CD4-positive, alpha-beta T cell treated with Interleukin-17A for 4 hours (primary cell): ENCODE measurements at regions not wholly inside any gene's neighbourhood (a gene's known extent, or its start where the extent isn't known, plus 50 kb on each side); places are given as distances from the start of the nearest gene placed in this dataset.

ENCODE experiments used
- DNase-seq: peaks from one replicate; pipeline ENCODE4 v3.0.0-alpha.2; 2020; ENCODE audit warnings: mixed read lengths

DNA sequence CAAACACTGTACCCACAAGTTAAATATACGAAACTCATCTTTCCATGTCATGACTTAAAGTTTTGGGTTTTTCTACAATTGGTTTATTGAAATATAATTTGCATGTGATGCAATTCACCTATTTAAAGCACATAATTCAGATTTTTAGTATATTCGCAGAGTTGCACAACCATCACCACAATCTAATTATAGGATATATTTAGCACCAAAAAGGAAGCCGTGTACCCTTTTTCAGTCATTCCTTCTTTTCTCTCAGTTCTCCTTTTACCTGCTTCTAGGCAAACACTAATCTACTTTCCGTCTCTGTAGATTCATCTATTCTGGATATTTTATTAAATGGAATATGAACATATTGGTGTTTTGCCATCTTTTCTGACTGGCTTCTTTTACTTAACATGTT, 1458.1 kb upstream of the TENM4 start:
- no peak for DNase-seq

DNA sequence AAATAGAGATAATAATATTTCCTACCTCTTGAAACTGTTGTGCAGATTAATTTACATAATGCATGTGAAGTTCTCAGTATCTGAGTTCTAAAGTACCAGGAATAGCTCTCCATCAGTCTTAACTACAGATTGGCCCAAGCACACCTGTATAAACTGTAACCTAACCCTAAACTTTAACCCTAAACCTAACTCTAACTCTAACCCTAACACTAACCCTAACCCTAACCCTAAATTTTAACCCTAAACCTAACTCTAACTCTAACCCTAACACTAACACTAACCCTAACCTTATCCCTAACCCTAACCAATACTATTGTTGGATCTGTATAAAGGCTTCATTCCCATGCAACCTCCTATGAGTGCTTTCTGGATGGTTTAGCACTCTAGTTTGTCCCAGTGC, 1445.9 kb upstream of the TENM4 start:
- DNase-seq, result no peak

DNA sequence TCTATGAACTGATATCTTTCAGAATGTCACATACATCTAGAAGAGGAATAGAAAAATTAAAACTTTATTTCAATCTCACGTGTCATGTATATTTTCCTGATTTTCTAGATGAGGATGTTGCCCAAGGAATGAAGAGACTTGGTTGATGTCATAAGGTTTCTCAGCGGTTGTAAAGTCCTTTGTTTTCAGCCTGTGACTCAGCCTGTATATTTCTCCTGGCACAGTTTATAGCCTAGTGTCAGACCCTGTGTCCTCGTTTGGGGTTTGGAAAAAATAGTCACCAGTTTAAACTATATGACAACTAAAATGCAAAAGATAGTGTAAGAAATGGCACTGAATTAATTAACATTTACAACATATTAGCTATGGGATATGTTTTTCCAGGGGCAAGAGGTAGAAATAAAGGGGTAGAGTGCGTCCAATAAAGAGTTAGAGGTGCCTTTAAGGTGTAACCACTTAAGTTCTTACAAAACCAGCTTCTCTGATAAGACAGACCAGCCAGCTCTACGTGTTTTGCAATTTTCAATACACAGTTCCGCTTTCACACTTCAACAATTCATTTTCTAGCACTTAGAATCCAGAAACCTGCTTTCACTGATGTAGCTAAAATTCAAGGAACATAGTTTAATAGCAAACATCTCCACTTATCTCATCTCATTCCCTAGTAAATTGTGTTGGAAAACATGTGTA, 1432.6 kb upstream of the TENM4 start:
- no peak for DNase-seq

DNA sequence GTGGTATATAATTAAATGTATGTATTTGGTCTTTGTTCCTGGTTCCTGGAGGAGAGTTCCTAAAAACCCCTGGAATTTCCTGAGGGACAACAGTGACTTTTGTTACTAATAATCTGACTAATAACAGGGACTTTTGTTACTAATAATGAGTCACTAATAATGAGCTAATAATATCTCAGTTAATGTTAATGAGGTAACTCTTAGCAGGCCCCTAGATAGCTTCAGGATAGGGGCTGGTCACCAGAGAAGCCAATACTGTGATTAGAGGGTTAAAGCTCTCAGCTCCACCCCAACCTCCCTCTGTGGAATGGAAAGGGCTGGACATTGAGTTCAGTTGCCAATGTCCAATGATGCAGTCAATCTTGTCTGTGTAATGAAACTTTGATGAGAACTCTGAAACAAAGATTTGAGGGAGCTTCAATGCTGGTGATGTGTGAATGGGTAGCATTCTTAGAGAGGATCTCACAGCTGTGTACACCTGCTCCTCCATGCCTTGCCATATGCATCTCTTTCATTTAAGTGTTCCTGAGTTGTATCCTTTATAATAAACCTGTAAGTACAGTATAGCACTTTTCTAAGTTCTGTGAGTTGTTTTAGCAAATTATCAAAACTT, 1431.4 kb upstream of the TENM4 start:
- DNase-seq, result no peak

- DNase-seq, result no peak
Measured at GRCh38 chr11:80868831-80869230, 1428.0 kb upstream of the TENM4 start.

DNA sequence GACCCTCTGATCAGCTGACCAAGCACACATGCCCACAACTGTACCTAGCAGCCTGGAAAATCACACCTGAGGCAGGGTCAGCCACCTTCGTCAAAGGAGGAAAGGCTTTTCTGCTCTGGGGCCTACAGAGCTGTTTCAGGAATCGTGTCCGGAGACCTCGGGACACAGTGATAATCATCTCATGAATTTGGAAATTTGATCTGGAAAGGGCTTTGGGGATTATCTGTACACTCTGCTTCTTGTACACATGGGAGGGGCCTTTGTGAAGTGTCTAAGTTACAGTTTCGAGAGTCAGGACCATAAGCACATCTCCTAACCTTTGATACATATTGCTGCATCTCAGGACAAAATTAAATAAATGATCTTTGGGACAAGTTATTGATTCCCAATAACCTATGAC, 1421.2 kb upstream of the TENM4 start:
- DNase-seq, result no peak

DNA sequence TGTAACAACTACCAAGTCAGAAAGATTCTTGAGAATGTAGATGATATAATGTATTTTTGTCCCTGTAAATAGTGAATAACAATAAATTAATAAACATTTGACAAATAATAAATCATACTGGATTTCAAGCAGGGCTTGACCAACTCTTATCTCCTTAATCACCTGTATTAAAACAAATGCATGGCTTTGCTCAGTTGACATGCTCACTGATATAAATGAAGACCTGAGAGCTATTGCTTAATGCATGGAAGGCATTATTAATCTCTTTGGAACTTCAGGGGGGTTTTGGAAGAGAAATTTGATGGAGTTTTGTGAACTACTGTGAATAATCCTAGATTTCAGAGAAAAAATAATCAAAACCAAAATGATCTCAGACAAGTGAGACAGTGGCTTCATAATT, 1420.4 kb upstream of the TENM4 start:
- DNase-seq, result no peak

GRCh38 chr11:80860632-80861031, 1419.8 kb upstream of the TENM4 start:
- no peak for DNase-seq

GRCh38 chr11:80856066-80856465, 1415.2 kb upstream of the TENM4 start:
- no peak for DNase-seq

DNA sequence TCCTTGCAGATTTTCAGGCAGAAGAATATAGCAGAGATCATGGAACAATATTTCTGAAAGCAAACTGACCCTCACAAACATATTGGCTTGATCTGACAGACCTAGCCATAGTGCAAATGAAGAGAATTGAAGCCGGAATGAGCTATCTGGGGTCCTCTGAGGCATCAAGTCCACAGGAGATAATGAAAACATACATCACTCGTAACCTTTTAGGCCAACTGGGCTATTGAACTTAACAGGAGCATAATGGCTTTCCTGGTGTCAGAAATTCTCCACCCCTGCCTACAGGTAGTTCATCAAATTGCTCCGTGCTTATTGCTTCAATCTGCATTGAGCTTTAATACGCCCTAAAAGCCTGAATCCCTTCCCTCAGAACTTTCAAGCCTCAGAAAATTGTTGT, 1414.6 kb upstream of the TENM4 start:
- DNase-seq, result no peak

GRCh38 chr11:80849253-80849652, 1408.4 kb upstream of the TENM4 start:
- DNase-seq, result no peak

DNA sequence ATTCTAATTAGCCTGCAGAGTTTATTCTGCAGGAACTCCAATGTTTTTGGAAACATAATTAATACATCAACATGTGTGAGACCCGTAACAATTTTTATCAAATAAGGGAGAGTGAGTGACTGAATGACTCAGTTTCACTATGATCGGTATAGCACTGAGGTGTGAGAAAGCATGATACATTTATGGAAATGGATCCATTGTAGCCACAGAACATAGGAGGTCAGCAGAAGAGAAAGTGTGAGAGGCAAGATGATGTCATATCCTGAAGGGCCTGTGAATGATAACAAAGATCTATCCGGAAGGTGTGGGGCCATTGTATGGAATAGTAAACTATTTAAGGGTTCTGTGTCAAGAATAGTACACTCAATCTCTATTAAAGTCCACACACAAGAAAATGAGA, 1406.1 kb upstream of the TENM4 start:
- DNase-seq, result no peak

- DNase-seq, result no peak
Measured at GRCh38 chr11:80846442-80846841, 1405.6 kb upstream of the TENM4 start.

GRCh38 chr11:80844110-80844819, 1403.4 kb upstream of the TENM4 start:
- no peak for DNase-seq

- no peak for DNase-seq
Measured at GRCh38 chr11:80843266-80843974, 1402.6 kb upstream of the TENM4 start.

DNA sequence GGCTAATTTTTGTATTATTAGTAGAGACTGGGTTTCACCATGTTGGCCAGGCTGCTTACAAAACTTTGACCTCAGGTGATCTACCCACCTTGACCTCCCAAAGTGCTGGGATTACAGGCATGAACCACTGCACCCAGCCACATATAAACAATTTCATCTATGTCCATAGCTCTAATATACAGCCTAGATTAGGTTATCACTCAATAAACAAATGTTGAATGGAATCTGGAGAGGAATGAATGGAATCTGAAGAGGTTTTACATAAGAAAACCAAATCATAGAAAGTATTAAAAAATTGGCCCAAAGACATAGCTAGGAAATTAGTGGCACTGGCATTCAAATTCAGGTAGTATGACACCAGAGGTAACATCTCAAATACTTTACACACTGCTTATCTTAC, 1401.4 kb upstream of the TENM4 start:
- no peak for DNase-seq

GRCh38 chr11:80841675-80842074, 1400.8 kb upstream of the TENM4 start:
- DNase-seq, result no peak

DNA sequence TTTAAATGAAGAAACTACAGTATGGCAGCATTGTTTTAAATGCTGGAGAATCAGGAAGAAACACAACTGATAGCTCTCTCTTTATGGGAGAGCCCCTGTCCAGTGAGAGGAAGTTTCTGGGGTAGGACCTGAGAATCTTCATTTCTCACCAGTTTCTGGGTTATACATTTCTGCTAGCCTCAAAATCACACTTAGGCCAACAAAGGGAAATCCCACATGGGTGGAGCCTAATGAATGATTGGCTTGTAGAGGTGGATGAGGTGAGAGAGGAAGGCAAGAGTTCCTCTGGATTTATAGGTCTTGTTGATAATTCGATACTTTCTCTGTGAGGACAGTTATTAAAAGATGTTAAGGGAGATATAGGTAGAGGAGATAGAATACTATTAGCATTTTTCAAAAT, 1397.3 kb upstream of the TENM4 start:
- no peak for DNase-seq

- no peak for DNase-seq
Measured at GRCh38 chr11:80837051-80837450, 1396.2 kb upstream of the TENM4 start.

GRCh38 chr11:80831374-80831773, 1390.5 kb upstream of the TENM4 start:
- no peak for DNase-seq

DNA sequence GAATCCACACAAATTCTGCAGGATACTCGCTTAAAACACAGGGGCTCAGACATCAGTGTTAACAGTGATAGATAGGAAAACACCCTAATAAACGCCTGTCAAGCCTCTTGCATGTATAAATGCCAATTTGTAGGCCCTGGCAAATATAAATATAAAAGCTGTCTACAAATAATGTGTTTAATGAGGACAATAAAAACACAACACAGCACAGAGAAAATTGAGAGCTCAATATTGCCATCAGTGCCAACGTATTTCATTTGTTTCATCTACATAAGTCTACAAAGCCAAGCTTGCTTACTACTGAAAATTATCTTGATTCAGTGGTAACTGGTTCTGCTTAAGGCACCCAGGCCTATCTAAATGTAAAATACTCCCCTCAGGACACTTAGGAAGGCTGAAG, 1387.0 kb upstream of the TENM4 start:
- DNase-seq, result no peak

- no peak for DNase-seq
Measured at GRCh38 chr11:80826808-80827207, 1386.0 kb upstream of the TENM4 start.

GRCh38 chr11:80822308-80822707, 1381.5 kb upstream of the TENM4 start:
- no peak for DNase-seq

DNA sequence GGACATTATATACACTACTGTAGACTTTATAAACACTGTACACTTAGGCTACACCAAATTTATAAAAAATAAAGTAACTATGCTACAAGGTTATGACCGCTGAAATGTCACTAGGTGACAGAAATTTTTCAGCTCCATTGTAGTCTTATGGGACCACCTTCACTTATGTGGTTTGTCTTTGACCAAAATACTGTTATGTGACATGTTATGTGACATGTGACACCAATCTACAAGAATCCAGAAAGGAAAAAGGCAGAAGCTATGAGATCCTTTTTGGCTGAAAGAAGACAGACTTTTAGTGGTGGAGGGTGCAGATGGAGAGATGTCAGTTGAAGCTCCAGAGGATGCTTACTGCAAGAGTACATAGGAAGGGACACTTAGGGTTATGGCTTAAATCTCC, 1378.4 kb upstream of the TENM4 start:
- no peak for DNase-seq
